Activated B cell treated with CpG ODN at 0.5 μM for 24 hours (primary cell): ENCODE measurements at regions not wholly inside any gene's neighbourhood (a gene's known extent, or its start where the extent isn't known, plus 50 kb on each side); places are given as distances from the start of the nearest gene placed in this dataset.

ENCODE experiments used
- ATAC-seq: fragments of 200-7000 bp; cut with Tn5 transposase; one replicate; pipeline ENCODE4 v1.10.0; 2021; ENCODE audit warnings: low read depth, mild to moderate bottlenecking, moderate library complexity
- CTCF ChIA-PET: fragments of 350-600 bp; sonication (Branson Sonifier 250); formaldehyde crosslinking; loops from one replicate; lab custom pipeline; 2021; ENCODE audit warnings: antibody characterized with exemption; lab: Charles Lee
- POLR2A ChIA-PET: fragments of 350-600 bp; sonication (Branson Sonifier 250); formaldehyde crosslinking; loops from one replicate; lab custom pipeline; 2021; ENCODE audit warnings: antibody characterized with exemption; lab: Charles Lee
- DNase-seq: peaks from one replicate; pipeline ENCODE4 v3.0.0; 2022
- H3K27ac Mint-ChIP-seq: one replicate; pipeline ENCODE4 v1.8.0; 2020; ENCODE audit warnings: mixed read lengths
- H3K27me3 Mint-ChIP-seq: one replicate; pipeline ENCODE4 v1.8.0; 2021; ENCODE audit warnings: mixed read lengths
- H3K36me3 Mint-ChIP-seq: one replicate; pipeline ENCODE4 v1.8.0; 2021; ENCODE audit warnings: low read depth, mixed read lengths
- H3K4me1 Mint-ChIP-seq: one replicate; pipeline ENCODE4 v1.8.0; 2021; ENCODE audit warnings: mixed read lengths
- H3K4me3 Mint-ChIP-seq: one replicate; pipeline ENCODE4 v1.8.0; 2020; ENCODE audit warnings: mild to moderate bottlenecking, mixed read lengths
- H3K9me3 Mint-ChIP-seq: one replicate; pipeline ENCODE4 v1.8.0; 2020; ENCODE audit warnings: mixed read lengths
- intact Hi-C: fragments of 100-400 bp; cut with micrococcal nuclease; formaldehyde crosslinking; loops from one replicate; pipeline ENCODE4 v1.15.1; 2024
- TF ChIP-seq, protein P1 (sequence below): fragments of 200-600 bp; IDR thresholded peaks from one replicate; pipeline ENCODE4 v1.8.0; 2022; ENCODE audit warnings: antibody characterized with exemption, mild to moderate bottlenecking

DNA sequence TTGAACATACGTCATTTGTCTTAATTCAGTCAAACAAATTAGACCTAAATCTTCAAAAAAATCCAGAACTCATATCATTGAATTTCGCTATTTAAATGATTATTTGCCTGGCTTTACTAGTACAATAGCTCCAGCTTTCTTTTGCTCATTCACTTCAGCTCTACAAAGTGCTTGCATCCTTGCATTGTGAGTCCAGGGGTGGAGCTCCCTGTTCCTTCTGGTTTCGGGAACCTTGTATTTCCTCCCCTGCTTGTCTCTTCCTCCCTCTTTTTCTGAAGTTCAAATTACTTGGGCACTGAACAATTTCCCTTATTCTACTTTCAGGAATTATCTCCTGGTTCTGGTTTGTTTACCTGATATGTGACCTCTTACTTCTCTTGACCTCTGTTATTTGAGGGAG, 58.1 kb upstream of the KITLG start:
- H3K27me3 Mint-ChIP-seq = no peaks in the 10 kb centered on the region
- no peaks in the 10 kb centered on the region for H3K4me1 Mint-ChIP-seq
- DNase-seq (no peak), ATAC-seq (no peak)
- TF ChIP-seq, protein P1, sequence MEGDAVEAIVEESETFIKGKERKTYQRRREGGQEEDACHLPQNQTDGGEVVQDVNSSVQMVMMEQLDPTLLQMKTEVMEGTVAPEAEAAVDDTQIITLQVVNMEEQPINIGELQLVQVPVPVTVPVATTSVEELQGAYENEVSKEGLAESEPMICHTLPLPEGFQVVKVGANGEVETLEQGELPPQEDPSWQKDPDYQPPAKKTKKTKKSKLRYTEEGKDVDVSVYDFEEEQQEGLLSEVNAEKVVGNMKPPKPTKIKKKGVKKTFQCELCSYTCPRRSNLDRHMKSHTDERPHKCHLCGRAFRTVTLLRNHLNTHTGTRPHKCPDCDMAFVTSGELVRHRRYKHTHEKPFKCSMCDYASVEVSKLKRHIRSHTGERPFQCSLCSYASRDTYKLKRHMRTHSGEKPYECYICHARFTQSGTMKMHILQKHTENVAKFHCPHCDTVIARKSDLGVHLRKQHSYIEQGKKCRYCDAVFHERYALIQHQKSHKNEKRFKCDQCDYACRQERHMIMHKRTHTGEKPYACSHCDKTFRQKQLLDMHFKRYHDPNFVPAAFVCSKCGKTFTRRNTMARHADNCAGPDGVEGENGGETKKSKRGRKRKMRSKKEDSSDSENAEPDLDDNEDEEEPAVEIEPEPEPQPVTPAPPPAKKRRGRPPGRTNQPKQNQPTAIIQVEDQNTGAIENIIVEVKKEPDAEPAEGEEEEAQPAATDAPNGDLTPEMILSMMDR = no peak
- CTCF ChIA-PET = no interaction called here
- POLR2A ChIA-PET = no interaction called here
- no peak overlapping the region for H3K27ac Mint-ChIP-seq
- H3K36me3 Mint-ChIP-seq = no peaks in the 10 kb centered on the region
- intact Hi-C loops = no loop called here
- no peak overlapping the region for H3K4me3 Mint-ChIP-seq
- no peaks in the 10 kb centered on the region for H3K9me3 Mint-ChIP-seq

DNA sequence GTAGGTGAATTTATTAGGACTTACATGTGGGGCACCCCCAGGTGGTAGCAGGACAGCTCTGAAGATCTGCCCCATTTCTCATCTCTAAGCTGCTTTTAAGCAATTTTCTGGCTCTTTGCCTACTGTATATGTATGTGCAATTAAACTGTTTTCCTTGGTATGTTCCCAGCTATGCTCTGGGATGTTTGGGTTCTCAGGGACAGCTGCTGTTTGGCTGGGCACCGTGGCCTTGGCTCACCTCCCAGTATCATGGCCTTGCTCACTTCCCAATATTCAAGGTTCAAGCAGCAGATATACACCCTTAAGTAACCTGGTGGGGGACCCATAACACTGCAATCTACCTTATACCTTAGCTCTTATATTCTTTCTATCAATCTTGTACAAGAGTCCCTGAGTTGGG, 53.7 kb upstream of the KITLG start:
- CTCF ChIA-PET = interaction anchor here (0.9 kb wide), 1 partner anchor 894 kb away, joined by 3 read pairs; no protein-coding TSS in a partner anchor
- intact Hi-C loops = no loop called here
- Mint-ChIP-seq H3K4me3 (no peak overlapping the region), H3K27me3 (no peaks in the 10 kb centered on the region), H3K36me3 (no peaks in the 10 kb centered on the region), H3K27ac (no peak overlapping the region), H3K4me1 (no peaks in the 10 kb centered on the region), H3K9me3 (no peaks in the 10 kb centered on the region)
- DNase-seq (no peak), ATAC-seq (no peak)
- TF ChIP-seq, protein P1 = no peak
- POLR2A ChIA-PET = no interaction called here

DNA sequence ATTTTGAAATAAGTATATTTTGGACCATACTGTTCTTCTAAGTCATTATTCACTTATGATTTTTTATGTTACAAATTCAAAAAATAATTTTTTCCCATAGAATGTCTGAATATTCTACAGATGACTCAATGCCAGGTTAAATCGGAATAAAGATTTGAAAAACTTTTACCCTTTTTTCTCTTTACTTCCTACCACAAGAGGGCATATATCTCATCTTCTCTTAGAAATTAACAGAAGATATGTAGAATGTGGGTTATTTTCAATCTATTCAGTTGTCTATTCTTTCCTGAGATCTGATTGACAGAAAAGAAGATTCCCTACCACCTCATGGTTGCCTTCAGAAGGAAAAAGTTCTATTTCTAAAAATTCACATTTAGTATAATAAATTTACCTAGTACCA, 53.0 kb upstream of the KITLG start:
- Mint-ChIP-seq H3K9me3 (no peaks in the 10 kb centered on the region), H3K27me3 (no peaks in the 10 kb centered on the region), H3K27ac (no peak overlapping the region), H3K36me3 (no peaks in the 10 kb centered on the region), H3K4me3 (no peak overlapping the region), H3K4me1 (no peaks in the 10 kb centered on the region)
- ChIA-PET CTCF (interaction anchor here (0.9 kb wide), 1 partner anchor 894 kb away, joined by 3 read pairs; no protein-coding TSS in a partner anchor), POLR2A (no interaction called here)
- TF ChIP-seq, protein P1 = no peak
- intact Hi-C loops = no loop called here
- ATAC-seq (no peak), DNase-seq (no peak)

DNA sequence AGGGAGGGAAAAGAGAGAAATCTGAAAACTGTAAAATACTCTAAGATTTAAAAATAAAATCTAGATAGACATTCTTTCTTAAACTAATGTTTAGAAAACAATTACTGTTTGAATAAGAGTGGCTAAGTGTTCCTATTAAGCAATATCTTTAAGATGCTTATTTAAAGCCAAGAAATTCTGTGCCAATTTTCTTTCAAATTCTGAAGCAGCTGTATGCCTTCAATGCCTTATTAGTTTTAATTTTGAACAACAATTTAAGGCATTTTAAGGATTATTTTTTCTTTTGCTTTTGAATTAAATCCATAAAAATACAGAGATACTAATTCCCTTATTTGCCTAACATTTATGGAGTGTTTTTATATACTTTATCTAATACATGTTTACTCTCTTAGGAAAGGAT, 50.3 kb upstream of the KITLG start:
- H3K4me1 Mint-ChIP-seq = no peaks in the 10 kb centered on the region
- POLR2A ChIA-PET = no interaction called here
- TF ChIP-seq, protein P1 = no peak
- no peaks in the 10 kb centered on the region for H3K9me3 Mint-ChIP-seq
- H3K27ac Mint-ChIP-seq = no peak overlapping the region
- CTCF ChIA-PET = no interaction called here
- no peak overlapping the region for H3K4me3 Mint-ChIP-seq
- H3K27me3 Mint-ChIP-seq = no peaks in the 10 kb centered on the region
- H3K36me3 Mint-ChIP-seq = no peaks in the 10 kb centered on the region
- ATAC-seq (no peak), DNase-seq (no peak)
- intact Hi-C loops = no loop called here
